Natural killer cell (primary cell): ENCODE measurements at regions not wholly inside any gene's neighbourhood (a gene's known extent, or its start where the extent isn't known, plus 50 kb on each side); places are given as distances from the start of the nearest gene placed in this dataset.

Source experiments
- ATAC-seq, 3 donors: fragments of 150-1000 bp in 2 of 3; fragments of 200-7000 bp in 1 of 3; cut with Tn5 transposase; 1 replicate in 1 of 3; 2 replicates in 2 of 3; pipeline ENCODE4 v1.10.0; 2021; ENCODE audit warnings: mild to moderate bottlenecking in 2 of 3, moderate library complexity in 2 of 3
- DNase-seq, 2 donors: peaks; one replicate each; pipeline versions ENCODE4 v3.0.0 to v3.0.0-alpha.2; 2013 to 2021; ENCODE audit warnings: mixed read lengths in 1 of 2
- H3K27ac ChIP-seq: one replicate; pipeline ENCODE4 v1.5.1; 2013; ENCODE audit warnings: mild to moderate bottlenecking, low read length
- H3K27me3 ChIP-seq: one replicate; pipeline ENCODE4 v1.6.1; 2013; ENCODE audit warnings: low read length; ENCODE audit not compliant: control insufficient read depth, insufficient read depth
- H3K36me3 ChIP-seq: one replicate; pipeline ENCODE4 v1.6.1; 2013; ENCODE audit warnings: low read length; ENCODE audit not compliant: control insufficient read depth, insufficient read depth
- H3K4me1 ChIP-seq: one replicate; pipeline ENCODE4 v1.6.1; 2013; ENCODE audit warnings: low read length; ENCODE audit not compliant: control insufficient read depth, insufficient read depth
- H3K4me3 ChIP-seq: one replicate; pipeline ENCODE4 v1.5.1; 2013; ENCODE audit warnings: low read length
- H3K9me3 ChIP-seq: one replicate; pipeline ENCODE4 v1.6.1; 2013; ENCODE audit warnings: low read length; ENCODE audit not compliant: control insufficient read depth, insufficient read depth
- H3K27ac Mint-ChIP-seq, 2 donors: one replicate each; pipeline ENCODE4 v1.8.0; 2022; ENCODE audit warnings: mild to moderate bottlenecking in 2 of 2, mixed read lengths in 2 of 2, moderate library complexity in 1 of 2
- H3K27me3 Mint-ChIP-seq, 2 donors: one replicate each; pipeline ENCODE4 v1.8.0; 2022; ENCODE audit warnings: low read depth in 2 of 2, mixed read lengths in 2 of 2
- H3K36me3 Mint-ChIP-seq: one replicate; pipeline ENCODE4 v1.8.0; 2022; ENCODE audit warnings: mixed read lengths
- H3K4me1 Mint-ChIP-seq, 2 donors: one replicate each; pipeline ENCODE4 v1.8.0; 2022; ENCODE audit warnings: mixed read lengths in 2 of 2
- H3K4me3 Mint-ChIP-seq: one replicate; pipeline ENCODE4 v1.8.0; 2022; ENCODE audit warnings: mild to moderate bottlenecking, moderate library complexity, mixed read lengths
- H3K9me3 Mint-ChIP-seq, 2 donors: one replicate each; pipeline ENCODE4 v1.8.0; 2022; ENCODE audit warnings: mixed read lengths in 2 of 2
- CTCF ChIP-seq: fragments of 200-600 bp; IDR thresholded peaks from one replicate; pipeline ENCODE4 v1.8.0; 2022; ENCODE audit warnings: antibody characterized with exemption
- WGBS: methylation state at CpG from one replicate; pipeline ENCODE4 v1.1.7; 2013; ENCODE audit warnings: missing lambda C conversion rate; ENCODE audit not compliant: insufficient coverage; 5-methylcytosine and 5-hydroxymethylcytosine counted together
- intact Hi-C: fragments of 100-400 bp; cut with micrococcal nuclease; formaldehyde crosslinking; loops from one replicate; pipeline ENCODE4 v1.14.2; 2022

- H3K4me1 ChIP-seq, result no peaks in the 10 kb centered on the region
- Mint-ChIP-seq H3K4me3 (no peak overlapping the region), H3K27ac (no peak overlapping the region), H3K27me3 (peaks cover 0 to 2% of the 10 kb centered on the region in 2 donors), H3K36me3 (no peaks in the 10 kb centered on the region), H3K4me1 (no peaks in the 10 kb centered on the region), H3K9me3 (peaks cover 0 to 2% of the 10 kb centered on the region in 2 donors)
- H3K27ac ChIP-seq, result no peak overlapping the region
- intact Hi-C loops, result no loop called here
- ATAC-seq (no peak), DNase-seq (no peak)
- H3K4me3 ChIP-seq, result no peak overlapping the region
- no peak for TF ChIP-seq CTCF
- WGBS, result 64% methylated on average over 2 of the region's 3 CpGs
- H3K27me3 ChIP-seq, result peaks cover 2% of the 10 kb centered on the region
- H3K9me3 ChIP-seq, result no peaks in the 10 kb centered on the region
- H3K36me3 ChIP-seq, result no peaks in the 10 kb centered on the region
Observed at GRCh38 chr7:13743226-13743625, 246.2 kb downstream of the ETV1 start.

GRCh38 chr7:13745530-13745929, 243.9 kb downstream of the ETV1 start:
- WGBS, result no CpG with 5 or more reads among the region's 1 CpG
- Histone ChIP-seq H3K27ac (no peak overlapping the region), H3K36me3 (no peaks in the 10 kb centered on the region), H3K27me3 (peaks cover 2% of the 10 kb centered on the region), H3K4me1 (no peaks in the 10 kb centered on the region), H3K9me3 (no peaks in the 10 kb centered on the region), H3K4me3 (no peak overlapping the region)
- DNase-seq (no peak), ATAC-seq (no peak)
- intact Hi-C loops, result no loop called here
- no peak for TF ChIP-seq CTCF
- no peaks in the 10 kb centered on the region for H3K27me3 Mint-ChIP-seq
- H3K4me3 Mint-ChIP-seq, result no peak overlapping the region
- H3K4me1 Mint-ChIP-seq, result no peaks in the 10 kb centered on the region
- no peaks in the 10 kb centered on the region for H3K36me3 Mint-ChIP-seq
- no peaks in the 10 kb centered on the region for H3K9me3 Mint-ChIP-seq
- H3K27ac Mint-ChIP-seq, result no peak overlapping the region

- 76% methylated on average over 5 of the region's 6 CpGs for WGBS
- H3K27me3 ChIP-seq, result no peaks in the 10 kb centered on the region
- DNase-seq (no peak), ATAC-seq (no peak)
- H3K4me3 ChIP-seq, result no peak overlapping the region
- TF ChIP-seq CTCF, result no peak
- no peaks in the 10 kb centered on the region for H3K36me3 ChIP-seq
- H3K4me1 ChIP-seq, result no peaks in the 10 kb centered on the region
- no peaks in the 10 kb centered on the region for H3K9me3 ChIP-seq
- intact Hi-C loops, result no loop called here
- H3K4me3 Mint-ChIP-seq, result no peak overlapping the region
- H3K27ac Mint-ChIP-seq, result no peak overlapping the region
- no peaks in the 10 kb centered on the region for H3K27me3 Mint-ChIP-seq
- H3K27ac ChIP-seq, result no peak overlapping the region
- no peaks in the 10 kb centered on the region for H3K36me3 Mint-ChIP-seq
- no peaks in the 10 kb centered on the region for H3K4me1 Mint-ChIP-seq
- H3K9me3 Mint-ChIP-seq, result peaks cover 0 to 2% of the 10 kb centered on the region in 2 donors
Observed at GRCh38 chr7:13748998-13749397, 240.5 kb downstream of the ETV1 start.

GRCh38 chr7:13749636-13750035, 239.8 kb downstream of the ETV1 start:
- H3K27me3 ChIP-seq, result no peaks in the 10 kb centered on the region
- Mint-ChIP-seq H3K4me3 (no peak overlapping the region), H3K27ac (no peak overlapping the region), H3K4me1 (no peaks in the 10 kb centered on the region), H3K27me3 (no peaks in the 10 kb centered on the region), H3K36me3 (no peaks in the 10 kb centered on the region), H3K9me3 (peaks cover 0 to 2% of the 10 kb centered on the region in 2 donors)
- no peak overlapping the region for H3K27ac ChIP-seq
- TF ChIP-seq CTCF, result no peak
- H3K36me3 ChIP-seq, result no peaks in the 10 kb centered on the region
- no peaks in the 10 kb centered on the region for H3K4me1 ChIP-seq
- H3K9me3 ChIP-seq, result no peaks in the 10 kb centered on the region
- no peak for DNase-seq
- ATAC-seq, result no peak
- intact Hi-C loops, result no loop called here
- no peak overlapping the region for H3K4me3 ChIP-seq
- WGBS, result 94% methylated on average over 3 of the region's 3 CpGs
